SK-N-SH (cell line): ENCODE measurements at regions not wholly inside any gene's neighbourhood (a gene's known extent, or its start where the extent isn't known, plus 50 kb on each side); places are given as distances from the start of the nearest gene placed in this dataset.

Source experiments
- CTCF ChIA-PET: fragments of 300-600, 350-600 bp; formaldehyde crosslinking; extraction: SDS; loops from one replicate; lab custom pipeline; 2021; lab: Yijun Ruan, JAX
- POLR2A ChIA-PET: fragments of 350-600 bp; sonication (Branson Sonifier 250); formaldehyde crosslinking; extraction: SDS; loops from one replicate; lab custom pipeline; 2020; ENCODE audit warnings: antibody characterized with exemption, inconsistent platforms; lab: Yijun Ruan, JAX
- DNase-seq: peaks from one replicate; pipeline ENCODE4 v3.0.0; 2012
- H2AFZ ChIP-seq: fragments of 200-600 bp; sonication (generic); 2 replicates; pipeline ENCODE4 v1.8.1; 2016; ENCODE audit warnings: antibody characterized with exemption, mild to moderate bottlenecking, low read depth
- H3F3A ChIP-seq: fragments of 200-600 bp; sonication (generic); replicated peaks from 2 replicates; pipeline ENCODE3; 2016; ENCODE audit warnings: antibody characterized with exemption, mild to moderate bottlenecking; ENCODE audit not compliant: insufficient read depth
- H3K27ac ChIP-seq, 2 experiments: fragments of 200-500 bp in 1 of 2; fragments of 200-600 bp in 1 of 2; sonication (Bioruptor generic) in 1 of 2; sonication (generic), shearing (Covaris generic) in 1 of 2; 2 replicates each; pipeline versions ENCODE4 v1.5.1 to v1.6.1; 2014 to 2016; ENCODE audit warnings: low read depth in 2 of 2, inconsistent platforms in 1 of 2, low read length in 1 of 2, mild to moderate bottlenecking in 1 of 2, mixed read lengths in 1 of 2
- H3K27me3 ChIP-seq: fragments of 200-600 bp; sonication (generic), shearing (Covaris generic); 2 replicates; pipeline ENCODE4 v1.6.1; 2016; ENCODE audit warnings: mixed run types; ENCODE audit not compliant: insufficient read depth
- H3K36me3 ChIP-seq, 2 experiments: fragments of 200-500 bp in 1 of 2; fragments of 200-600 bp in 1 of 2; sonication (Bioruptor generic) in 1 of 2; sonication (generic) in 1 of 2; replicated peaks in 1 of 2; 2 replicates each; pipeline versions ENCODE3 to v1.5.1; 2014 to 2016; ENCODE audit warnings: low read length in 1 of 2, mild to moderate bottlenecking in 1 of 2; ENCODE audit not compliant: insufficient read depth in 2 of 2, control insufficient read depth in 1 of 2
- H3K4me1 ChIP-seq, 2 experiments: fragments of 200-500 bp in 1 of 2; fragments of 200-600 bp in 1 of 2; sonication (Bioruptor generic) in 1 of 2; sonication (generic), shearing (Covaris generic) in 1 of 2; 2 replicates each; pipeline versions ENCODE4 v1.5.1 to v1.6.1; 2014 to 2016; ENCODE audit warnings: low read depth in 1 of 2, low read length in 1 of 2, mixed run types in 1 of 2; ENCODE audit not compliant: insufficient read depth in 2 of 2, control insufficient read depth in 1 of 2
- H3K4me2 ChIP-seq: fragments of 200-600 bp; sonication (generic), shearing (Covaris generic); 2 replicates; pipeline ENCODE4 v1.6.1; 2017; ENCODE audit warnings: mixed run types
- H3K4me3 ChIP-seq, 2 experiments: fragments of 200-500 bp in 1 of 2; fragments of 200-600 bp in 1 of 2; sonication (Bioruptor generic) in 1 of 2; sonication (generic), shearing (Covaris generic) in 1 of 2; 2 replicates each; pipeline versions ENCODE4 v1.5.1 to v1.8.1; 2014 to 2016; ENCODE audit warnings: low read depth in 2 of 2, inconsistent platforms in 1 of 2, low read length in 1 of 2, mild to moderate bottlenecking in 1 of 2, mixed read lengths in 1 of 2, moderate library complexity in 1 of 2
- H3K79me2 ChIP-seq: fragments of 200-600 bp; sonication (generic); 2 replicates; pipeline ENCODE4 v1.8.1; 2017; ENCODE audit warnings: mild to moderate bottlenecking; ENCODE audit not compliant: insufficient read depth
- H3K9ac ChIP-seq: fragments of 200-600 bp; sonication (generic); 2 replicates; pipeline ENCODE4 v1.6.1; 2017; ENCODE audit warnings: mixed run types
- H3K9me2 ChIP-seq: fragments of 200-600 bp; sonication (generic); 2 replicates; pipeline ENCODE4 v1.6.1; 2017; ENCODE audit warnings: mixed run types
- H3K9me3 ChIP-seq: fragments of 200-600 bp; sonication (generic); 2 replicates; pipeline ENCODE4 v1.6.1; 2017; ENCODE audit warnings: mixed run types, mild to moderate bottlenecking, moderate library complexity
- H4K20me1 ChIP-seq: fragments of 200-600 bp; sonication (generic); 2 replicates; pipeline ENCODE4 v1.6.1; 2017; ENCODE audit warnings: mild to moderate bottlenecking, mixed run types; ENCODE audit not compliant: insufficient read depth
- GATA2 ChIP-seq: sonication (generic); formaldehyde crosslinking; IDR thresholded peaks from 2 replicates; pipeline ENCODE4 v1.5.0; 2020; ENCODE audit warnings: mild to moderate bottlenecking, missing genetic modification reagents
- IRF3 ChIP-seq: fragments of 150-350 bp; IDR thresholded peaks from 2 replicates; pipeline ENCODE4 v1.6.1; 2016; ENCODE audit warnings: mild to moderate bottlenecking, low read depth, low read length
- MEF2A ChIP-seq: IDR thresholded peaks from 2 replicates; pipeline ENCODE4 v1.4.0; 2012; ENCODE audit warnings: low read depth, borderline replicate concordance
- NRF1 ChIP-seq: IDR thresholded peaks from 2 replicates; pipeline ENCODE4 v1.6.1; 2012; ENCODE audit warnings: low read depth, mild to moderate bottlenecking, low read length
- POLR2AphosphoS5 ChIP-seq: IDR thresholded peaks from 2 replicates; pipeline ENCODE4 v1.6.1; 2012; ENCODE audit warnings: low read depth, low read length
- RAD21 ChIP-seq: IDR thresholded peaks from 2 replicates; pipeline ENCODE4 v1.6.1; 2012; ENCODE audit warnings: mild to moderate bottlenecking, low read length
- RCOR1 ChIP-seq: fragments of 150-350 bp; IDR thresholded peaks from 2 replicates; pipeline ENCODE4 v1.6.1; 2017; ENCODE audit warnings: antibody characterized with exemption, low read length
- REST ChIP-seq: IDR thresholded peaks from 2 replicates; pipeline ENCODE4 v1.6.1; 2012; ENCODE audit warnings: mild to moderate bottlenecking, low read depth, low read length, moderate library complexity
- SIN3A ChIP-seq: IDR thresholded peaks from 2 replicates; pipeline ENCODE4 v1.6.1; 2012; ENCODE audit warnings: low read depth, mild to moderate bottlenecking, low read length, moderate library complexity, borderline replicate concordance
- TCF12 ChIP-seq: IDR thresholded peaks from 2 replicates; pipeline ENCODE4 v1.4.0; 2012
- USF2 ChIP-seq: fragments of 150-350 bp; IDR thresholded peaks from 2 replicates; pipeline ENCODE4 v1.6.1; 2017; ENCODE audit warnings: antibody characterized with exemption, low read length, low read depth, borderline replicate concordance
- WGBS: methylation state at CpG from one replicate; pipeline ENCODE4 v1.1.6; 2017; ENCODE audit warnings: low lambda C conversion rate; 5-methylcytosine and 5-hydroxymethylcytosine counted together

- no peak overlapping the region for H3K9ac ChIP-seq
- no peak overlapping the region for H2AFZ ChIP-seq
- H3F3A ChIP-seq: no peaks in the 10 kb centered on the region
- 80% methylated on average over 20 of the region's 20 CpGs for WGBS
- H3K79me2 ChIP-seq: no peaks in the 10 kb centered on the region
- no peak overlapping the region for H3K4me2 ChIP-seq
- POLR2A ChIA-PET: no interaction called here
- H3K4me1 ChIP-seq: peaks cover 0 to 17% of the 10 kb centered on the region in 2 experiments; a peak in 1 of 4 replicates
- no peak overlapping the region for H3K27ac ChIP-seq
- H3K9me2 ChIP-seq: no peaks in the 10 kb centered on the region
- H4K20me1 ChIP-seq: no peaks in the 10 kb centered on the region
- no peaks in the 10 kb centered on the region for H3K9me3 ChIP-seq
- no peaks in the 10 kb centered on the region for H3K36me3 ChIP-seq
- H3K27me3 ChIP-seq: no peaks in the 10 kb centered on the region
- CTCF ChIA-PET: interaction anchor here (0.8 to 2.2 kb wide), 3 partner anchors 10 to 504 kb away, joined by 3 to 8 read pairs (median 6); no protein-coding TSS in a partner anchor
- TF ChIP-seq SIN3A (no peak), RAD21 (no peak), REST (no peak), RCOR1 (no peak), GATA2 (CRISPR knock-in tag) (no peak), NRF1 (no peak), POLR2AphosphoS5 (no peak)
- H3K4me3 ChIP-seq: no peak overlapping the region
- DNase-seq: no peak
Measured at GRCh38 chr1:175877939-175878737, 134.7 kb upstream of the TNR start.

- Histone ChIP-seq H3K79me2 (no peaks in the 10 kb centered on the region), H3K9me3 (no peaks in the 10 kb centered on the region), H3K4me2 (no peak overlapping the region), H3F3A (no peaks in the 10 kb centered on the region), H3K27ac (no peak overlapping the region), H3K4me3 (no peak overlapping the region), H3K9ac (no peak overlapping the region), H4K20me1 (no peaks in the 10 kb centered on the region), H2AFZ (no peak overlapping the region), H3K27me3 (no peaks in the 10 kb centered on the region), H3K36me3 (no peaks in the 10 kb centered on the region), H3K4me1 (peaks cover 0 to 10% of the 10 kb centered on the region in 2 experiments; a peak in 1 of 4 replicates), H3K9me2 (no peaks in the 10 kb centered on the region)
- ChIA-PET CTCF (no interaction called here), POLR2A (no interaction called here)
- no peak for TF ChIP-seq MEF2A
- no peak for TF ChIP-seq IRF3
- TF ChIP-seq TCF12: no peak
- no peak for TF ChIP-seq USF2
- no peak for TF ChIP-seq RCOR1
- 80% methylated on average over 5 of the region's 6 CpGs for WGBS
- DNase-seq: no peak
Measured at GRCh38 chr1:175875556-175875955, 132.2 kb upstream of the TNR start.
